Skeletal muscle tissue (tissue), 3 donors: ENCODE measurements at regions not wholly inside any gene's neighbourhood (a gene's known extent, or its start where the extent isn't known, plus 50 kb on each side); places are given as distances from the start of the nearest gene placed in this dataset.

Source experiments
- H3K27ac ChIP-seq: one replicate; pipeline ENCODE4 v1.7.0; 2013; ENCODE audit warnings: mild to moderate bottlenecking, low read depth, low read length, inconsistent platforms
- H3K27me3 ChIP-seq, 3 donors: one replicate each; pipeline ENCODE4 v1.7.0; 2013; ENCODE audit warnings: low read length in 3 of 3; ENCODE audit not compliant: control insufficient read depth in 3 of 3, insufficient read depth in 3 of 3
- H3K36me3 ChIP-seq, 3 donors: one replicate each; pipeline ENCODE4 v1.7.0; 2013; ENCODE audit warnings: low read length in 3 of 3; ENCODE audit not compliant: control insufficient read depth in 3 of 3, insufficient read depth in 3 of 3
- H3K4me1 ChIP-seq, 3 donors: one replicate each; pipeline ENCODE4 v1.7.0; 2013; ENCODE audit warnings: low read length in 3 of 3, mild to moderate bottlenecking in 3 of 3; ENCODE audit not compliant: control insufficient read depth in 3 of 3, insufficient read depth in 3 of 3
- H3K4me3 ChIP-seq, 3 donors: one replicate each; pipeline ENCODE4 v1.7.0; 2013; ENCODE audit warnings: low read length in 3 of 3
- H3K9ac ChIP-seq, 3 donors: one replicate each; pipeline ENCODE4 v1.7.0; 2013; ENCODE audit warnings: low read length in 3 of 3, mild to moderate bottlenecking in 3 of 3, moderate library complexity in 2 of 3, low read depth in 1 of 3
- H3K9me3 ChIP-seq, 3 donors: one replicate each; pipeline ENCODE4 v1.7.0; 2013; ENCODE audit warnings: low read length in 3 of 3; ENCODE audit not compliant: control insufficient read depth in 3 of 3
- donor health status: Osteomylitis.

GRCh38 chr14:62143245-62143644 is 381.0 kb downstream of the SNAPC1 start:
- Histone ChIP-seq H3K9me3 (peaks cover 0 to under 1% (median 0%) of the 10 kb centered on the region in 3 donors), H3K4me1 (no peaks in the 10 kb centered on the region), H3K4me3 (no peak overlapping the region), H3K27ac (no peak overlapping the region), H3K27me3 (peaks cover 0 to 5% (median 0%) of the 10 kb centered on the region in 3 donors), H3K9ac (no peak overlapping the region), H3K36me3 (no peaks in the 10 kb centered on the region)

GRCh38 chr14:62144863-62145262 is 382.6 kb downstream of the SNAPC1 start:
- H3K9ac ChIP-seq = no peak overlapping the region
- H3K36me3 ChIP-seq = no peaks in the 10 kb centered on the region
- H3K4me3 ChIP-seq = no peak overlapping the region
- H3K4me1 ChIP-seq = no peaks in the 10 kb centered on the region
- peaks cover 0 to 3% (median 0%) of the 10 kb centered on the region in 3 donors for H3K9me3 ChIP-seq
- peaks cover 0 to 5% (median 0%) of the 10 kb centered on the region in 3 donors for H3K27me3 ChIP-seq
- H3K27ac ChIP-seq = no peak overlapping the region

GRCh38 chr14:62146030-62146429 is 383.8 kb downstream of the SNAPC1 start:
- H3K9me3 ChIP-seq = peaks cover 0 to 3% (median 0%) of the 10 kb centered on the region in 3 donors
- H3K4me1 ChIP-seq = no peaks in the 10 kb centered on the region
- H3K27ac ChIP-seq = no peak overlapping the region
- no peaks in the 10 kb centered on the region for H3K36me3 ChIP-seq
- H3K9ac ChIP-seq = no peak overlapping the region
- peaks cover 0 to 5% (median 0%) of the 10 kb centered on the region in 3 donors for H3K27me3 ChIP-seq
- H3K4me3 ChIP-seq = no peak overlapping the region

GRCh38 chr14:62156052-62156451 is 393.8 kb downstream of the SNAPC1 start:
- no peaks in the 10 kb centered on the region for H3K36me3 ChIP-seq
- no peak overlapping the region for H3K27ac ChIP-seq
- no peak overlapping the region for H3K9ac ChIP-seq
- H3K9me3 ChIP-seq = no peaks in the 10 kb centered on the region
- peaks cover 0 to 2% (median 0%) of the 10 kb centered on the region in 3 donors for H3K27me3 ChIP-seq
- H3K4me3 ChIP-seq = no peak overlapping the region
- H3K4me1 ChIP-seq = no peaks in the 10 kb centered on the region

GRCh38 chr14:62158779-62159178 is 396.6 kb downstream of the SNAPC1 start:
- H3K4me3 ChIP-seq = no peak overlapping the region
- H3K9me3 ChIP-seq = no peaks in the 10 kb centered on the region
- no peaks in the 10 kb centered on the region for H3K4me1 ChIP-seq
- peaks cover 0 to 2% (median 0%) of the 10 kb centered on the region in 3 donors for H3K27me3 ChIP-seq
- no peaks in the 10 kb centered on the region for H3K36me3 ChIP-seq
- no peak overlapping the region for H3K27ac ChIP-seq
- no peak overlapping the region for H3K9ac ChIP-seq

GRCh38 chr14:62159314-62159713 is 397.1 kb downstream of the SNAPC1 start:
- H3K9ac ChIP-seq = no peak overlapping the region
- H3K4me1 ChIP-seq = no peaks in the 10 kb centered on the region
- no peaks in the 10 kb centered on the region for H3K36me3 ChIP-seq
- H3K27me3 ChIP-seq = peaks cover 0 to 2% (median 0%) of the 10 kb centered on the region in 3 donors
- H3K9me3 ChIP-seq = no peaks in the 10 kb centered on the region
- H3K4me3 ChIP-seq = no peak overlapping the region
- no peak overlapping the region for H3K27ac ChIP-seq

- Histone ChIP-seq H3K27me3 (peaks cover 0 to 2% (median 2%) of the 10 kb centered on the region in 3 donors), H3K27ac (no peak overlapping the region), H3K4me1 (no peaks in the 10 kb centered on the region), H3K36me3 (no peaks in the 10 kb centered on the region), H3K9ac (no peak overlapping the region), H3K4me3 (no peak overlapping the region), H3K9me3 (no peaks in the 10 kb centered on the region)
Measured at GRCh38 chr14:62162998-62163589, 400.9 kb downstream of the SNAPC1 start.

GRCh38 chr14:62168564-62169155 is 406.4 kb downstream of the SNAPC1 start:
- Histone ChIP-seq H3K9ac (no peak overlapping the region), H3K9me3 (no peaks in the 10 kb centered on the region), H3K4me3 (no peak overlapping the region), H3K4me1 (no peaks in the 10 kb centered on the region), H3K36me3 (no peaks in the 10 kb centered on the region), H3K27ac (no peak overlapping the region), H3K27me3 (peaks cover 0 to 2% (median 0%) of the 10 kb centered on the region in 3 donors)

GRCh38 chr14:62179367-62180018 is 417.3 kb downstream of the SNAPC1 start:
- H3K4me3 ChIP-seq = no peak overlapping the region
- H3K27ac ChIP-seq = no peak overlapping the region
- no peaks in the 10 kb centered on the region for H3K4me1 ChIP-seq
- H3K9me3 ChIP-seq = no peaks in the 10 kb centered on the region
- H3K9ac ChIP-seq = no peak overlapping the region
- H3K27me3 ChIP-seq = no peaks in the 10 kb centered on the region
- H3K36me3 ChIP-seq = no peaks in the 10 kb centered on the region

GRCh38 chr14:62181591-62181990 is 419.4 kb downstream of the SNAPC1 start:
- no peaks in the 10 kb centered on the region for H3K36me3 ChIP-seq
- H3K4me1 ChIP-seq = no peaks in the 10 kb centered on the region
- H3K27ac ChIP-seq = no peak overlapping the region
- no peak overlapping the region for H3K9ac ChIP-seq
- H3K4me3 ChIP-seq = no peak overlapping the region
- H3K9me3 ChIP-seq = no peaks in the 10 kb centered on the region
- no peaks in the 10 kb centered on the region for H3K27me3 ChIP-seq
